Esophagus squamous epithelium (tissue), 4 donors: ENCODE measurements at regions not wholly inside any gene's neighbourhood (a gene's known extent, or its start where the extent isn't known, plus 50 kb on each side); places are given as distances from the start of the nearest gene placed in this dataset.

Experiments
- CTCF ChIP-seq, 6 experiments: fragments of 450-650 bp in 4 of 6; fragments of 200-600 bp in 2 of 6; sonication (generic) in 2 of 6; IDR thresholded peaks; one replicate each; pipeline ENCODE4 v1.5.1; 2016 to 2019; ENCODE audit warnings: antibody characterized with exemption in 6 of 6, mild to moderate bottlenecking in 4 of 6, moderate library complexity in 4 of 6
- POLR2A ChIP-seq, 4 donors: fragments of 450-650 bp; IDR thresholded peaks; one replicate each; pipeline ENCODE4 v1.6.1; 2017; ENCODE audit warnings: antibody characterized with exemption in 4 of 4, mild to moderate bottlenecking in 4 of 4, moderate library complexity in 3 of 4

GRCh38 chr2:181224866-181225265 is 232.3 kb upstream of the ITGA4 start:
- TF ChIP-seq CTCF (IDR thresholded peaks at IDR 0.05) (no peak), POLR2A (IDR thresholded peaks at IDR 0.05) (no peak)
